ENCODE measurements at regions not wholly inside any gene's neighbourhood (a gene's known extent, or its start where the extent isn't known, plus 50 kb on each side); places are given as distances from the start of the nearest gene placed in this dataset.

- TF ChIP-seq CTCF (IDR thresholded peaks at IDR 0.05; ENCODE audit: poor library complexity) (no peak), EZH2 (IDR thresholded peaks at IDR 0.05; ENCODE audit: borderline replicate concordance) (no peak)
Observed at GRCh38 chr7:94145602-94146001, 141.4 kb upstream of the BET1 start.

Measured in hepatocyte (in vitro differentiated cells).